ENCODE measurements at regions not wholly inside any gene's neighbourhood (a gene's known extent, or its start where the extent isn't known, plus 50 kb on each side); places are given as distances from the start of the nearest gene placed in this dataset.

DNA sequence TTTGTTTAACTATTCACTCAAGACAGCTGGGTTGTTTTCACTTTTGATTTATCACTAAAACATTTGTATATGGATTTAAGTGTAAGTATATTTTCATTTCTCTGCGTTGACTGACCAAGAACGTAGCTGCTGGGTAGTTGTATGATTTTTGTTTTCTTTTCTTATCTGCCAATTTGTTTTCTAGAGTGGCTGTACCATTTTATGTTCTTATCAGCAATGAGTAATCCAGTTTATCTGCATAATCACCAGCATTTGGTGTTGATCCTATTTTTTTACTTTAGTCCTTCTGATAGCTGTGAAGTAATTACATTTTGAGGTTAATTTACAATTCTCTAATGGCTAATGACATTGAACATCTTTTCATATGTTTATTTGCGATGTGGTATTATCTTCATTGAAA, 1178.4 kb upstream of the TMEFF2 start:
- TF ChIP-seq, protein P1, sequence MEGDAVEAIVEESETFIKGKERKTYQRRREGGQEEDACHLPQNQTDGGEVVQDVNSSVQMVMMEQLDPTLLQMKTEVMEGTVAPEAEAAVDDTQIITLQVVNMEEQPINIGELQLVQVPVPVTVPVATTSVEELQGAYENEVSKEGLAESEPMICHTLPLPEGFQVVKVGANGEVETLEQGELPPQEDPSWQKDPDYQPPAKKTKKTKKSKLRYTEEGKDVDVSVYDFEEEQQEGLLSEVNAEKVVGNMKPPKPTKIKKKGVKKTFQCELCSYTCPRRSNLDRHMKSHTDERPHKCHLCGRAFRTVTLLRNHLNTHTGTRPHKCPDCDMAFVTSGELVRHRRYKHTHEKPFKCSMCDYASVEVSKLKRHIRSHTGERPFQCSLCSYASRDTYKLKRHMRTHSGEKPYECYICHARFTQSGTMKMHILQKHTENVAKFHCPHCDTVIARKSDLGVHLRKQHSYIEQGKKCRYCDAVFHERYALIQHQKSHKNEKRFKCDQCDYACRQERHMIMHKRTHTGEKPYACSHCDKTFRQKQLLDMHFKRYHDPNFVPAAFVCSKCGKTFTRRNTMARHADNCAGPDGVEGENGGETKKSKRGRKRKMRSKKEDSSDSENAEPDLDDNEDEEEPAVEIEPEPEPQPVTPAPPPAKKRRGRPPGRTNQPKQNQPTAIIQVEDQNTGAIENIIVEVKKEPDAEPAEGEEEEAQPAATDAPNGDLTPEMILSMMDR (IDR thresholded peaks at IDR 0.05) = no peak
- TF ChIP-seq POLR2AphosphoS5 (IDR thresholded peaks at IDR 0.05; ENCODE audit: low read depth, low read length) (no peak), NRF1 (IDR thresholded peaks at IDR 0.05; ENCODE audit: low read depth, low read length) (no peak), NFIC (IDR thresholded peaks at IDR 0.05; ENCODE audit: borderline replicate concordance) (no peak)
- TF ChIP-seq, protein P2, sequence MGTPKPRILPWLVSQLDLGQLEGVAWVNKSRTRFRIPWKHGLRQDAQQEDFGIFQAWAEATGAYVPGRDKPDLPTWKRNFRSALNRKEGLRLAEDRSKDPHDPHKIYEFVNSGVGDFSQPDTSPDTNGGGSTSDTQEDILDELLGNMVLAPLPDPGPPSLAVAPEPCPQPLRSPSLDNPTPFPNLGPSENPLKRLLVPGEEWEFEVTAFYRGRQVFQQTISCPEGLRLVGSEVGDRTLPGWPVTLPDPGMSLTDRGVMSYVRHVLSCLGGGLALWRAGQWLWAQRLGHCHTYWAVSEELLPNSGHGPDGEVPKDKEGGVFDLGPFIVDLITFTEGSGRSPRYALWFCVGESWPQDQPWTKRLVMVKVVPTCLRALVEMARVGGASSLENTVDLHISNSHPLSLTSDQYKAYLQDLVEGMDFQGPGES (IDR thresholded peaks at IDR 0.05; ENCODE audit: low read depth, low read length) = no peak
- TF ChIP-seq, protein P3, sequence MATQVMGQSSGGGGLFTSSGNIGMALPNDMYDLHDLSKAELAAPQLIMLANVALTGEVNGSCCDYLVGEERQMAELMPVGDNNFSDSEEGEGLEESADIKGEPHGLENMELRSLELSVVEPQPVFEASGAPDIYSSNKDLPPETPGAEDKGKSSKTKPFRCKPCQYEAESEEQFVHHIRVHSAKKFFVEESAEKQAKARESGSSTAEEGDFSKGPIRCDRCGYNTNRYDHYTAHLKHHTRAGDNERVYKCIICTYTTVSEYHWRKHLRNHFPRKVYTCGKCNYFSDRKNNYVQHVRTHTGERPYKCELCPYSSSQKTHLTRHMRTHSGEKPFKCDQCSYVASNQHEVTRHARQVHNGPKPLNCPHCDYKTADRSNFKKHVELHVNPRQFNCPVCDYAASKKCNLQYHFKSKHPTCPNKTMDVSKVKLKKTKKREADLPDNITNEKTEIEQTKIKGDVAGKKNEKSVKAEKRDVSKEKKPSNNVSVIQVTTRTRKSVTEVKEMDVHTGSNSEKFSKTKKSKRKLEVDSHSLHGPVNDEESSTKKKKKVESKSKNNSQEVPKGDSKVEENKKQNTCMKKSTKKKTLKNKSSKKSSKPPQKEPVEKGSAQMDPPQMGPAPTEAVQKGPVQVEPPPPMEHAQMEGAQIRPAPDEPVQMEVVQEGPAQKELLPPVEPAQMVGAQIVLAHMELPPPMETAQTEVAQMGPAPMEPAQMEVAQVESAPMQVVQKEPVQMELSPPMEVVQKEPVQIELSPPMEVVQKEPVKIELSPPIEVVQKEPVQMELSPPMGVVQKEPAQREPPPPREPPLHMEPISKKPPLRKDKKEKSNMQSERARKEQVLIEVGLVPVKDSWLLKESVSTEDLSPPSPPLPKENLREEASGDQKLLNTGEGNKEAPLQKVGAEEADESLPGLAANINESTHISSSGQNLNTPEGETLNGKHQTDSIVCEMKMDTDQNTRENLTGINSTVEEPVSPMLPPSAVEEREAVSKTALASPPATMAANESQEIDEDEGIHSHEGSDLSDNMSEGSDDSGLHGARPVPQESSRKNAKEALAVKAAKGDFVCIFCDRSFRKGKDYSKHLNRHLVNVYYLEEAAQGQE (IDR thresholded peaks at IDR 0.05; ENCODE audit: low read depth, low read length) = no peak
